HEK293T (cell line): ENCODE measurements at regions not wholly inside any gene's neighbourhood (a gene's known extent, or its start where the extent isn't known, plus 50 kb on each side); places are given as distances from the start of the nearest gene placed in this dataset.

Experiments
- ELF4 ChIP-seq: fragments of 450-650 bp; IDR thresholded peaks from 2 replicates; pipeline ENCODE4 v1.6.1; 2017; ENCODE audit warnings: antibody characterized with exemption
- FOXK2 ChIP-seq: fragments of 450-650 bp; IDR thresholded peaks from 2 replicates; pipeline ENCODE4 v1.6.1; 2016; ENCODE audit warnings: mild to moderate bottlenecking
- FOXM1 ChIP-seq: fragments of 450-650 bp; IDR thresholded peaks from 2 replicates; pipeline ENCODE4 v1.6.1; 2017; ENCODE audit warnings: mild to moderate bottlenecking, borderline replicate concordance
- NFRKB ChIP-seq: fragments of 450-650 bp; IDR thresholded peaks from 2 replicates; pipeline ENCODE4 v1.6.1; 2016; ENCODE audit warnings: mild to moderate bottlenecking, moderate library complexity
- ZNF384 ChIP-seq: fragments of 450-650 bp; IDR thresholded peaks from 2 replicates; pipeline ENCODE4 v1.6.1; 2016

DNA sequence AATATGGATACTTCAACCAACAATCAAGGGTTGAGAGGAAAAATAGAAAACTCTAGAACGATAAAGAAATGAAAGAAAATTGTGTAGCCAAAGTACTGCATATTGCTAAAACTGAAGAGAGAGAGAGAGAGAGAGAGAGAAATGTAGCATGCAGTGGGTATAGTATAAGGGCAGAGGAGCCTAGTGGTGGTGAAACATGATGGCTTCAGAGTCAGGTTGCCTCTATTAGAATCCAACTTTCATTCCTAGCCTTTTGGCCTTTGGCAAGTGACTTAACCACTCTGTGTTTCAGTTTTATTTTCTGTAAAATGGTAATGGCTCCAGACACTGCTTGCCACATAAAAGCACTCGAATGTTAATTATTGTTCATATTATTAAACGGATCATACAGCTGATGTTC lies 71.2 kb upstream of the NAF1 start:
- TF ChIP-seq ELF4 (no peak), NFRKB (no peak), FOXK2 (no peak), FOXM1 (no peak), ZNF384 (no peak)
